ENCODE measurements at regions not wholly inside any gene's neighbourhood (a gene's known extent, or its start where the extent isn't known, plus 50 kb on each side); places are given as distances from the start of the nearest gene placed in this dataset.

DNA sequence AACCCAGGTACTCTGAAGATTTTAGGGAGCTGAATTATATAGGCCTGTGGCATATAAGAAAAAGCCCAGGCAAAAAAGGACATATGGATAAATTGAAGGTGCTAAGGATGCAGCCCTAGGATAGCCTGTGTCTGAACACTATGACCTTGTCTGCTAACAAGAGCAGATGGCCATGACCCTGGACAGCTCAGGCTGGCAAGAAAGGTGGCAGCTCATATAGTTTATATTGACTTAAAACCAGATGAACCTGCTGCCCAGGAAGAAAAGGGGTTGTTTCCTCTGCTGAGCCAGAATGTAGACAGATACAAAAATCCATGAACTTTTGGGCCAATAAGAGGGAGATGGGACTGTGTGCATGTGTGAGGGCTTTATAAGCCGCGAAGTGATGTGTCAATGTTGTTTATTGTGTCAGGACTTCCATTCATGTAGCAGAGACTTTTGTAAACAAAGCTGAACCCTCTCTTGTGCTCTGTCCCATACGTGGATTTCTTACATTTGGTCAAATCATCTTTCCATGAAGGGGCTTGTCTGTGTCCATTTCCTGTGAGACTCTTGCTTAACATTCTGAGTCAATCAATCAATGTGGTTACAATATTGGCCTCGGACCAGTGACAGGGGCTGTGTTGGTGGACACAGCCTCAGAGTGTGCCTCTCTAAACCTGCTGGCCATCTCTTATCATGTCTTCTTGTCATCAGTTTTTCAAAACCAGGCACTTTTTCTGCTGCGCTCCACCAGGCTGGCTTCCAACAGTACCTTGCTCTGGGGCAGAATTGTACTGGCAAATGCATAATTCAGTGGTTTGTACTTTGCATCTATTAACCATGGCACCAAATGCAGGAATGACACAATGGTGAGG, 321.2 kb downstream of the WDR72 start:
- Histone ChIP-seq H3K27me3 (no peaks in the 10 kb centered on the region), H3K9me3 (no peaks in the 10 kb centered on the region), H3K4me1 (ENCODE audit: insufficient read depth) (no peaks in the 10 kb centered on the region), H3K27ac (no peak overlapping the region), H3K36me3 (no peaks in the 10 kb centered on the region), H3K4me3 (no peak overlapping the region)
- TF ChIP-seq POLR2A (IDR thresholded peaks at IDR 0.05) (no peak), EP300 (IDR thresholded peaks at IDR 0.05) (no peak)
- TF ChIP-seq, protein P1, sequence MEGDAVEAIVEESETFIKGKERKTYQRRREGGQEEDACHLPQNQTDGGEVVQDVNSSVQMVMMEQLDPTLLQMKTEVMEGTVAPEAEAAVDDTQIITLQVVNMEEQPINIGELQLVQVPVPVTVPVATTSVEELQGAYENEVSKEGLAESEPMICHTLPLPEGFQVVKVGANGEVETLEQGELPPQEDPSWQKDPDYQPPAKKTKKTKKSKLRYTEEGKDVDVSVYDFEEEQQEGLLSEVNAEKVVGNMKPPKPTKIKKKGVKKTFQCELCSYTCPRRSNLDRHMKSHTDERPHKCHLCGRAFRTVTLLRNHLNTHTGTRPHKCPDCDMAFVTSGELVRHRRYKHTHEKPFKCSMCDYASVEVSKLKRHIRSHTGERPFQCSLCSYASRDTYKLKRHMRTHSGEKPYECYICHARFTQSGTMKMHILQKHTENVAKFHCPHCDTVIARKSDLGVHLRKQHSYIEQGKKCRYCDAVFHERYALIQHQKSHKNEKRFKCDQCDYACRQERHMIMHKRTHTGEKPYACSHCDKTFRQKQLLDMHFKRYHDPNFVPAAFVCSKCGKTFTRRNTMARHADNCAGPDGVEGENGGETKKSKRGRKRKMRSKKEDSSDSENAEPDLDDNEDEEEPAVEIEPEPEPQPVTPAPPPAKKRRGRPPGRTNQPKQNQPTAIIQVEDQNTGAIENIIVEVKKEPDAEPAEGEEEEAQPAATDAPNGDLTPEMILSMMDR (IDR thresholded peaks at IDR 0.05), result no peak
- intact Hi-C loops (cut with DNase I), result no loop called here
- no peak for DNase-seq
- 81 to 88% (median 85%) methylated on average over 5 of the region's 5 CpGs for WGBS, 3 donors

DNA sequence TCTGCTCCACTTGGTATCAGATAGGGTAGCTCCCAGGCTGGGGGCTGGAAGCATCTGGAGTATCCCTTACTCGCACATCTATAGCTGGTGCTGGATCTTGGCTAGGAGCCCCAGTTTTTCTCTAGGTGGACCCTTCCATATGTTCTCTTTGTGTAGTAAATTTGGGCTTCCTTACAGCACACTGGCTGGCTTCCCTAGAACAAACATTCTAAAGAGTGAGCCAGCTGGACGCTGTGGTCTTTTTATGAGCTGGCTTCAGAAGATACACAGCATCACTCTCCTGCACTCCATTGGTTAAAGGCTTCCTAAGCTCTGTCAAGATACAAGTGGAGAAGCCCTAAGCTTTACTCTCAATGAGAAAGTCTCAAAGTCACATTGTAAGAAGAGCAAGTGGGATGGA, 322.1 kb downstream of the WDR72 start:
- intact Hi-C loops (cut with DNase I), result no loop called here
- Histone ChIP-seq H3K9me3 (no peaks in the 10 kb centered on the region), H3K27ac (no peak overlapping the region), H3K36me3 (no peaks in the 10 kb centered on the region), H3K27me3 (no peaks in the 10 kb centered on the region), H3K4me3 (no peak overlapping the region), H3K4me1 (ENCODE audit: insufficient read depth) (no peaks in the 10 kb centered on the region)
- no peak for DNase-seq
- WGBS, 3 donors, result 38 to 44% (median 38%) methylated on average over 2 of the region's 2 CpGs
- TF ChIP-seq POLR2A (IDR thresholded peaks at IDR 0.05), result no peak
- TF ChIP-seq, protein P1 (IDR thresholded peaks at IDR 0.05), result no peak
- TF ChIP-seq EP300 (IDR thresholded peaks at IDR 0.05), result no peak

DNA sequence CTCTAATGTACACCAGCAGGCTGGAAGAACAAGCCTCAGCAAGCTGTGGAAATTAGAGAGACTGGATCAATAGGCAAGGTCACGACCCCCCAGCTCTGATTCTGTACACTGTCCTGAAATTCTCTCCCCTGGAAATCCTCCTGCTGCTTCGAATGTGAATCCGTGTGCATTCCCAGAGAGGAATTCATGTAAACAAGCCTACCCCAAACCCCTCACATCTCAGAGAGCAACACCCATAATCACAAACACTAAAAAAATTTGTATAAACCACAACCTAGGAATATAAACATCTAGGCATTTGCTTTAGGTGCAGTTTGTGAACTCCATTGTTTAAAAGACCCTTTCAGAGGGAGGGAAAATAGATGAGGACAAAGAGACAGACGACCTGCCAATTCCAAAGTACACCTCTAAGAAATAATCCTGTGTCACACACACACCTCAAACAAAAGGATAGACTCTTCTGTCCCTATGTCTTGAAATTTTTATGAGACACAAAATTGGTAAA, 325.2 kb downstream of the WDR72 start:
- Histone ChIP-seq H3K36me3 (no peaks in the 10 kb centered on the region), H3K4me1 (ENCODE audit: insufficient read depth) (no peaks in the 10 kb centered on the region), H3K27me3 (no peaks in the 10 kb centered on the region), H3K27ac (no peak overlapping the region), H3K9me3 (no peaks in the 10 kb centered on the region), H3K4me3 (no peak overlapping the region)
- DNase-seq, result no peak
- TF ChIP-seq POLR2A (IDR thresholded peaks at IDR 0.05) (no peak), EP300 (IDR thresholded peaks at IDR 0.05) (no peak)
- TF ChIP-seq, protein P1 (IDR thresholded peaks at IDR 0.05), result no peak
- 24 to 54% (median 36%) methylated on average over 4 of the region's 4 CpGs for WGBS, 3 donors
- intact Hi-C loops (cut with DNase I), result no loop called here

DNA sequence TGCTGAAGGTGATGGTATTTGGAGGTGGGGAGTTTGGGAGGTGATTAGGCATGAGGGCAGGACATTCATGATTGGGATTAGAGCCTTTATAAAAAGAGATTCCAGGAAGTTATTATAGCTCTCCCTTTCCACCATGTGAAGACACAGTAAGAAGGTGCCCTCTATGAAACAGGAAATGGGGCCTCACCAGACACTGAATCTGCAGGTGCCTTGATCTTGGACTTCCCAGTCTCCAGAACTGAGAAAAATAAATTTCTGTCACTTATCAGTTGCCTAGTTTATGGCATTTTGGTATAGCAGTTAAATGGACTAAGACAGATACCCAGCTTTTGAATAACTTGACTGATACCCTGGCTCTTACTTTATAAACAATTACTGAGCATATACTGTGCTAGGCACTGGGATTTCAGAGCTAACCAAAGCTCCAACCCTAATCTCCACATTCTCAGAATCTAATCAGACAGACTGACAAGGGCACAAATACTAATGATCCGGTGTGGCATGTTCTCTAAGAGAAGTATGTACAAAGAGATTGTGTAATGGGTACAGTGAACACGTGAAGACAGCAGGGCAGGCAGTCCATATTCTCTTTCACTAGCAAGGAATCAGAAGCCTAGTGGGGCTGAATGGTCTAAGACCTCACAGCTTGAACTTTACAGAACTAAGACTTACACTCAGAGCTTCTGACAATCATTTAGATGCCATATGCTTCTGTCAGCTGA, 343.1 kb downstream of the WDR72 start:
- no peaks in the 10 kb centered on the region for H3K4me1 ChIP-seq (ENCODE audit: insufficient read depth)
- no peaks in the 10 kb centered on the region for H3K9me3 ChIP-seq
- no peaks in the 10 kb centered on the region for H3K36me3 ChIP-seq
- no peaks in the 10 kb centered on the region for H3K27me3 ChIP-seq
- TF ChIP-seq, protein P1 (IDR thresholded peaks at IDR 0.05), result no peak
- no peak for TF ChIP-seq POLR2A (IDR thresholded peaks at IDR 0.05)
- TF ChIP-seq EP300 (IDR thresholded peaks at IDR 0.05), result no peak
- no peak for DNase-seq
- no peak overlapping the region for H3K27ac ChIP-seq
- intact Hi-C loops (cut with DNase I), result no loop called here
- 75 to 87% (median 75%) methylated on average over 2 of the region's 2 CpGs for WGBS, 3 donors
- no peak overlapping the region for H3K4me3 ChIP-seq
